Gastroesophageal sphincter (tissue), 3 donors: ENCODE measurements at regions not wholly inside any gene's neighbourhood (a gene's known extent, or its start where the extent isn't known, plus 50 kb on each side); places are given as distances from the start of the nearest gene placed in this dataset.

Experiments used
- POLR2A ChIP-seq, 2 donors: fragments of 450-650 bp; IDR thresholded peaks; one replicate each; pipeline ENCODE4 v1.6.1; 2017; ENCODE audit warnings: antibody characterized with exemption in 2 of 2, mild to moderate bottlenecking in 2 of 2, moderate library complexity in 1 of 2
- POLR2AphosphoS5 ChIP-seq: sonication (generic); formaldehyde crosslinking; IDR thresholded peaks from one replicate; pipeline ENCODE4 v1.6.1; 2017; ENCODE audit warnings: antibody characterized with exemption
- TF ChIP-seq, protein P1 (sequence below), 4 experiments: fragments of 200-600 bp in 2 of 4; fragments of 450-650 bp in 2 of 4; sonication (generic) in 1 of 4; IDR thresholded peaks; one replicate each; pipeline ENCODE4 v1.5.1; 2017 to 2019; ENCODE audit warnings: antibody characterized with exemption in 4 of 4, mild to moderate bottlenecking in 2 of 4, moderate library complexity in 2 of 4

DNA sequence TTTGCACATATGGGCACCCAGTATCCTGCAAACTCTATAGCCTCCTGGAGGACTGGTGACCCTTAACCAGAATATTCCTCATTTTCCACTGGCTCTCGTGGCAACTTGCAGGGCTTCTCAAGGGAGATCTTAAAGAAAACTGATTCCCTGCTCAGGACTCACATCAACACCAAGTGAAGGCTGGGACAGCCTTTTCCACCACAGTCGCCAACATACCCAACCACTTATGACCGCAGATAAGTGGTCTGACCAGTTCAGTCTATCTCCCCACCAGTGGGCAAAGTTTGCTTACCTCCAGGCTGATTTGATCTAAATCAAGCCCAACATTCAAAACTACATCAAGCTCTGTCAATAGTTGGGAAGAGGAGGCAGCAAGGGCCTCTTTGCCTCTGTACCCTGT, 289.3 kb upstream of the GATB start:
- TF ChIP-seq, protein P1, sequence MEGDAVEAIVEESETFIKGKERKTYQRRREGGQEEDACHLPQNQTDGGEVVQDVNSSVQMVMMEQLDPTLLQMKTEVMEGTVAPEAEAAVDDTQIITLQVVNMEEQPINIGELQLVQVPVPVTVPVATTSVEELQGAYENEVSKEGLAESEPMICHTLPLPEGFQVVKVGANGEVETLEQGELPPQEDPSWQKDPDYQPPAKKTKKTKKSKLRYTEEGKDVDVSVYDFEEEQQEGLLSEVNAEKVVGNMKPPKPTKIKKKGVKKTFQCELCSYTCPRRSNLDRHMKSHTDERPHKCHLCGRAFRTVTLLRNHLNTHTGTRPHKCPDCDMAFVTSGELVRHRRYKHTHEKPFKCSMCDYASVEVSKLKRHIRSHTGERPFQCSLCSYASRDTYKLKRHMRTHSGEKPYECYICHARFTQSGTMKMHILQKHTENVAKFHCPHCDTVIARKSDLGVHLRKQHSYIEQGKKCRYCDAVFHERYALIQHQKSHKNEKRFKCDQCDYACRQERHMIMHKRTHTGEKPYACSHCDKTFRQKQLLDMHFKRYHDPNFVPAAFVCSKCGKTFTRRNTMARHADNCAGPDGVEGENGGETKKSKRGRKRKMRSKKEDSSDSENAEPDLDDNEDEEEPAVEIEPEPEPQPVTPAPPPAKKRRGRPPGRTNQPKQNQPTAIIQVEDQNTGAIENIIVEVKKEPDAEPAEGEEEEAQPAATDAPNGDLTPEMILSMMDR (IDR thresholded peaks at IDR 0.05) = no peak
- TF ChIP-seq POLR2AphosphoS5 (no peak), POLR2A (IDR thresholded peaks at IDR 0.05) (no peak)
